Right atrium auricular region (tissue), 2 donors: ENCODE measurements at regions not wholly inside any gene's neighbourhood (a gene's known extent, or its start where the extent isn't known, plus 50 kb on each side); places are given as distances from the start of the nearest gene placed in this dataset.

ENCODE experiments used
- DNase-seq: peaks from one replicate; pipeline ENCODE4 v3.0.0-alpha.2; 2019; ENCODE audit warnings: low spot score
- H3K27ac ChIP-seq, 2 donors: fragments of 200-600 bp; sonication (generic); 1 replicate in 1 of 2; 2 replicates in 1 of 2; pipeline ENCODE4 v1.5.1; 2016 to 2019
- H3K27me3 ChIP-seq, 2 donors: fragments of 200-600 bp; sonication (generic); one replicate each; pipeline versions ENCODE4 v1.5.1 to v1.6.0; 2017 to 2019
- H3K36me3 ChIP-seq: fragments of 200-600 bp; sonication (generic); one replicate; pipeline ENCODE4 v1.5.1; 2016
- H3K4me1 ChIP-seq, 2 donors: fragments of 200-600 bp; sonication (generic); one replicate each; pipeline versions ENCODE4 v1.5.1 to v1.6.0; 2017 to 2019
- H3K4me3 ChIP-seq, 2 donors: fragments of 200-600 bp; sonication (generic); 1 replicate in 1 of 2; 2 replicates in 1 of 2; pipeline ENCODE4 v1.5.1; 2017 to 2019; ENCODE audit warnings: mild to moderate bottlenecking in 1 of 2, moderate library complexity in 1 of 2
- H3K9me3 ChIP-seq, 2 donors: fragments of 200-600 bp; sonication (generic); one replicate each; pipeline ENCODE4 v1.5.1; 2019
- TF ChIP-seq, protein P1 (sequence below), 2 donors: fragments of 200-600 bp; sonication (generic); IDR thresholded peaks; one replicate each; pipeline ENCODE4 v1.5.1; 2019; ENCODE audit warnings: antibody characterized with exemption in 2 of 2

GRCh38 chr4:67204441-67204840, 340.9 kb downstream of the CENPC start:
- no peak overlapping the region for H3K27ac ChIP-seq
- TF ChIP-seq, protein P1, sequence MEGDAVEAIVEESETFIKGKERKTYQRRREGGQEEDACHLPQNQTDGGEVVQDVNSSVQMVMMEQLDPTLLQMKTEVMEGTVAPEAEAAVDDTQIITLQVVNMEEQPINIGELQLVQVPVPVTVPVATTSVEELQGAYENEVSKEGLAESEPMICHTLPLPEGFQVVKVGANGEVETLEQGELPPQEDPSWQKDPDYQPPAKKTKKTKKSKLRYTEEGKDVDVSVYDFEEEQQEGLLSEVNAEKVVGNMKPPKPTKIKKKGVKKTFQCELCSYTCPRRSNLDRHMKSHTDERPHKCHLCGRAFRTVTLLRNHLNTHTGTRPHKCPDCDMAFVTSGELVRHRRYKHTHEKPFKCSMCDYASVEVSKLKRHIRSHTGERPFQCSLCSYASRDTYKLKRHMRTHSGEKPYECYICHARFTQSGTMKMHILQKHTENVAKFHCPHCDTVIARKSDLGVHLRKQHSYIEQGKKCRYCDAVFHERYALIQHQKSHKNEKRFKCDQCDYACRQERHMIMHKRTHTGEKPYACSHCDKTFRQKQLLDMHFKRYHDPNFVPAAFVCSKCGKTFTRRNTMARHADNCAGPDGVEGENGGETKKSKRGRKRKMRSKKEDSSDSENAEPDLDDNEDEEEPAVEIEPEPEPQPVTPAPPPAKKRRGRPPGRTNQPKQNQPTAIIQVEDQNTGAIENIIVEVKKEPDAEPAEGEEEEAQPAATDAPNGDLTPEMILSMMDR (IDR thresholded peaks at IDR 0.05): no peak
- H3K4me3 ChIP-seq: no peak overlapping the region
- no peaks in the 10 kb centered on the region for H3K27me3 ChIP-seq
- H3K4me1 ChIP-seq: no peaks in the 10 kb centered on the region
- DNase-seq: no peak
- H3K36me3 ChIP-seq: no peaks in the 10 kb centered on the region
- H3K9me3 ChIP-seq: no peaks in the 10 kb centered on the region

DNA sequence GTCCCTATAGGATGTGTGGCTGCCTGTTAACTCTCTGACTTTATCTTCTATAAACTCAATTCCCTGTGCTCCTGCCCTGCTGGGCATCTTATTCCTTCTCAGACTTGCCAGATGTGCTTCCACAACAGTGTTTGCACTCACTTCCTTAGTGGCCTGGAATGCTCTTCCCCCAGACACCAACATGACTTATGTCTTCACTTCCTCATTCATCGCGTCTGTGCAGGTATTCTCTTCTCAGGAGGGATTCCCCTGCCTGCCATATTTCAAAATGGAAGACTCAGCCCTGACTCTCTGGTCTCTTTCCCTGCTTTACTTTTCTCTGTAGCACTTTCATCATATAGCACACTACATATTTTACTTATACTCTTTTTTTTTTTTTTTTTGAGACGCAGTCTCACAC, 344.0 kb downstream of the CENPC start:
- H3K36me3 ChIP-seq: no peaks in the 10 kb centered on the region
- no peaks in the 10 kb centered on the region for H3K27me3 ChIP-seq
- H3K9me3 ChIP-seq: no peaks in the 10 kb centered on the region
- H3K4me3 ChIP-seq: no peak overlapping the region
- H3K27ac ChIP-seq: no peak overlapping the region
- TF ChIP-seq, protein P1 (IDR thresholded peaks at IDR 0.05): no peak
- no peaks in the 10 kb centered on the region for H3K4me1 ChIP-seq
- no peak for DNase-seq

- Histone ChIP-seq H3K4me3 (no peak overlapping the region), H3K9me3 (no peaks in the 10 kb centered on the region), H3K4me1 (no peaks in the 10 kb centered on the region), H3K27ac (no peak overlapping the region), H3K27me3 (no peaks in the 10 kb centered on the region), H3K36me3 (no peaks in the 10 kb centered on the region)
- no peak for DNase-seq
- TF ChIP-seq, protein P1 (IDR thresholded peaks at IDR 0.05): peak in 1 of 2 donors; percentile 49
These were observed 346.6 kb downstream of the CENPC start for GRCh38 chr4:67198727-67199126.

- no peaks in the 10 kb centered on the region for H3K27me3 ChIP-seq
- no peak overlapping the region for H3K27ac ChIP-seq
- TF ChIP-seq, protein P1 (IDR thresholded peaks at IDR 0.05): no peak
- no peaks in the 10 kb centered on the region for H3K9me3 ChIP-seq
- no peaks in the 10 kb centered on the region for H3K36me3 ChIP-seq
- no peak for DNase-seq
- no peaks in the 10 kb centered on the region for H3K4me1 ChIP-seq
- no peak overlapping the region for H3K4me3 ChIP-seq
These were observed 377.5 kb downstream of the CENPC start for GRCh38 chr4:67167849-67168248.

DNA sequence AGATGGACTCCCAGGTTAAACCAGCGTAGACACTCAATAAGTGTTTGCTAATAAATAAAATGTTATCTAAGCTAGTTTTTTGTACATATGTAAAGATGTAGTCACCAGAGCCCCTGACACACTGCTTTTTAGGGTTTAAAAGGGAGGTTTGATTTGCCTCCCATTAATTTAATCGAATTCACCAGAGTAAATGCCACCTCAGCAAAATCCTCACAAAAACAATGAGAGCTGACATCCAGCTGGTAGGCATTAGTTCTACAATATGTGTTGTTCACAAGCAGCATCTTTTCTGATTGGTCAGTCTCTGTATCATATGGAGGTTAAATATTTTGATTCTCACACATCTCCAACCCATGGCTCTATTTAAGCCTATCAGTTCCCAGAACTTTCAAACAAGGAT, 382.6 kb downstream of the CENPC start:
- Histone ChIP-seq H3K36me3 (no peaks in the 10 kb centered on the region), H3K4me1 (no peaks in the 10 kb centered on the region), H3K27ac (no peak overlapping the region), H3K9me3 (no peaks in the 10 kb centered on the region), H3K27me3 (no peaks in the 10 kb centered on the region), H3K4me3 (no peak overlapping the region)
- TF ChIP-seq, protein P1 (IDR thresholded peaks at IDR 0.05): no peak
- DNase-seq: no peak

GRCh38 chr4:67161311-67161710, 384.0 kb downstream of the CENPC start:
- no peaks in the 10 kb centered on the region for H3K27me3 ChIP-seq
- TF ChIP-seq, protein P1 (IDR thresholded peaks at IDR 0.05): no peak
- no peak overlapping the region for H3K4me3 ChIP-seq

More at GRCh38 chr4:67161311-67161710, 384.0 kb downstream of the CENPC start:
- no peak for DNase-seq
- Histone ChIP-seq H3K9me3 (no peaks in the 10 kb centered on the region), H3K4me1 (no peaks in the 10 kb centered on the region), H3K36me3 (no peaks in the 10 kb centered on the region), H3K27ac (no peak overlapping the region)
